PC-3 (cell line): ENCODE measurements at regions not wholly inside any gene's neighbourhood (a gene's known extent, or its start where the extent isn't known, plus 50 kb on each side); places are given as distances from the start of the nearest gene placed in this dataset.

Source experiments
- EZH2 ChIP-seq: fragments of 300-600 bp; sonication (generic); IDR thresholded peaks from one replicate; pipeline ENCODE4 v1.6.1; 2017; ENCODE audit warnings: antibody characterized with exemption, mild to moderate bottlenecking, low read length; ENCODE audit not compliant: unreplicated experiment
- EZH2phosphoT487 ChIP-seq: fragments of 300-600 bp; sonication (generic); IDR thresholded peaks from 2 replicates; pipeline ENCODE4 v1.6.1; 2018; ENCODE audit warnings: mild to moderate bottlenecking, antibody characterized with exemption, low read length, borderline replicate concordance
- TF ChIP-seq, protein P1 (sequence below): fragments of 300-600 bp; sonication (generic); conservative IDR thresholded peaks from 2 replicates; pipeline ENCODE4 v1.5.1; 2017; ENCODE audit warnings: antibody characterized with exemption, low read depth, mild to moderate bottlenecking, low read length

DNA sequence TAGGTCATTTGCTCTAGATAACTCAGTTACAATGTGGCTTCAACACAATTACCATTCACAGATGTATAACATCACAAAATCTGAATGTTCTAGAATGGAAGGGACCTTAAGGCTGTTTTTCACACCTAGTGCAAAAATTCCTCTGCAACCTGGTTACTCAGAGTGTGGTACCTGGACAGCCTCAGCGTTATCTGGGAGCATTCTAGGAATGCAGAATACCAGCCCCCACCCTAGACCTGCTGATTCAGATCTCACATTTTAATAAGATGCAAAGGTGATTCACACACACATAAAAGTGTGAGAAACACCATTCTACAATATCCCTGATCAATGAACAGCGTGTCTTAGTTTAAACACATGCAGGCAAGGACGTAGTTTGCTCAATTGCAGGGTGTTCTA, 233.1 kb downstream of the TDRD15 start:
- TF ChIP-seq, protein P1, sequence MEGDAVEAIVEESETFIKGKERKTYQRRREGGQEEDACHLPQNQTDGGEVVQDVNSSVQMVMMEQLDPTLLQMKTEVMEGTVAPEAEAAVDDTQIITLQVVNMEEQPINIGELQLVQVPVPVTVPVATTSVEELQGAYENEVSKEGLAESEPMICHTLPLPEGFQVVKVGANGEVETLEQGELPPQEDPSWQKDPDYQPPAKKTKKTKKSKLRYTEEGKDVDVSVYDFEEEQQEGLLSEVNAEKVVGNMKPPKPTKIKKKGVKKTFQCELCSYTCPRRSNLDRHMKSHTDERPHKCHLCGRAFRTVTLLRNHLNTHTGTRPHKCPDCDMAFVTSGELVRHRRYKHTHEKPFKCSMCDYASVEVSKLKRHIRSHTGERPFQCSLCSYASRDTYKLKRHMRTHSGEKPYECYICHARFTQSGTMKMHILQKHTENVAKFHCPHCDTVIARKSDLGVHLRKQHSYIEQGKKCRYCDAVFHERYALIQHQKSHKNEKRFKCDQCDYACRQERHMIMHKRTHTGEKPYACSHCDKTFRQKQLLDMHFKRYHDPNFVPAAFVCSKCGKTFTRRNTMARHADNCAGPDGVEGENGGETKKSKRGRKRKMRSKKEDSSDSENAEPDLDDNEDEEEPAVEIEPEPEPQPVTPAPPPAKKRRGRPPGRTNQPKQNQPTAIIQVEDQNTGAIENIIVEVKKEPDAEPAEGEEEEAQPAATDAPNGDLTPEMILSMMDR: no peak
- TF ChIP-seq EZH2: no peak
- no peak for TF ChIP-seq EZH2phosphoT487
